ENCODE measurements at regions not wholly inside any gene's neighbourhood (a gene's known extent, or its start where the extent isn't known, plus 50 kb on each side); places are given as distances from the start of the nearest gene placed in this dataset.

DNA sequence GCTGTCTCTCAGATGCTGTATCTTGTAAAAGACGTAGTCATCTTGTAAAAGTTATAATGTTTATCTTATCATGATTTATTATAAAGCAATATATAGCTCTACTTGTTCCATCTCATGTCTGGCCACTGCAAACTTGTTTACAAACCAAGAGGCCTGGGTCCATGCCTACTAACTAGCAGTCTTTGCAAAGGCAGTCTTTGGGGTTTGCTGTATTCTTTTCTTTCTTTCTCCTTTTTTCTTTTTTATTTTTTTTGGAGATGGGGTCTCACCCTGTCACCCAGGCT is 272.6 kb downstream of the GATA3 start:
- H3K9ac ChIP-seq (ENCODE audit: low read length): no peak overlapping the region
- no peak overlapping the region for H4K8ac ChIP-seq (ENCODE audit: low read depth, low read length)
- H3K27ac ChIP-seq (ENCODE audit: low read depth, low read length): no peak overlapping the region
- H3K4me2 ChIP-seq (ENCODE audit: low read length): no peak overlapping the region
- H3K23ac ChIP-seq (ENCODE audit: low read length): no peak overlapping the region
- DNase-seq: no peak
- no peaks in the 10 kb centered on the region for H3K79me2 ChIP-seq (ENCODE audit: control insufficient read depth, insufficient read depth, low read length)
- H3K36me3 ChIP-seq (ENCODE audit: control insufficient read depth, insufficient read depth, low read length): no peaks in the 10 kb centered on the region
- no peaks in the 10 kb centered on the region for H3K4me1 ChIP-seq (ENCODE audit: control insufficient read depth, low read depth, low read length)
- no peak overlapping the region for H2AK5ac ChIP-seq (ENCODE audit: low read length)
- no peak overlapping the region for H3K56ac ChIP-seq (ENCODE audit: low read length)
- no peak overlapping the region for H2BK5ac ChIP-seq (ENCODE audit: low read length)
- no peak overlapping the region for H3K18ac ChIP-seq (ENCODE audit: low read length)
- no peak overlapping the region for H2BK15ac ChIP-seq (replicated peaks; ENCODE audit: low read depth)
- H4K5ac ChIP-seq (ENCODE audit: low read length): no peak overlapping the region
- no peak overlapping the region for H3K4ac ChIP-seq (ENCODE audit: low read depth, low read length)
- H3K79me1 ChIP-seq (ENCODE audit: low read length): no peaks in the 10 kb centered on the region
- no CpG with 5 or more reads among the region's 1 CpG for WGBS (ENCODE audit: extremely low coverage, insufficient coverage, low lambda C conversion rate)
- no peaks in the 10 kb centered on the region for H3K27me3 ChIP-seq (ENCODE audit: insufficient read depth, low read length, poor library complexity)
- H3K4me3 ChIP-seq (ENCODE audit: low read length): no peak overlapping the region
- H2BK120ac ChIP-seq (ENCODE audit: low read depth, low read length): no peak overlapping the region

DNA sequence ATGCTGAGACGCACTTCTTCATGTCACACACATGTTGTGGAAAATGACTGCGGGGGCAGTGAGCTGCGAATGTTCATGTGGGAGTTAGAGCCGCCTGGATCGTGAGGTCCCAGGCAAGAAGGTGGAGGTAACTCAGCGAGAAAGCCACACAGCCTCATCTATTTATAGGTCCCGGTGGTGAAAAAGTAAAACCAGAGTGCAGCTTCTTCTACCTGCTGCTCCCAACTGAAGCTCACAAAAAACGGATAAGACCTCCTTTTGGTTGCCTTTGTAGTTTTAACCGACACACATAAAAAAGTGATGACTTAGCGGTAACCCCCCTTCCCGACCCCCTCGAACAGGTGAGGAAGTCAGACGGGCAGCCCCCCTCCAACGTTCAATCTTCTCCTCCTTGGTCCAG is 276.9 kb downstream of the GATA3 start:
- H3K79me1 ChIP-seq (ENCODE audit: low read length): no peaks in the 10 kb centered on the region
- H3K79me2 ChIP-seq (ENCODE audit: control insufficient read depth, insufficient read depth, low read length): no peaks in the 10 kb centered on the region
- H3K23ac ChIP-seq (ENCODE audit: low read length): no peak overlapping the region
- no peak overlapping the region for H2BK5ac ChIP-seq (ENCODE audit: low read length)
- no peaks in the 10 kb centered on the region for H3K27me3 ChIP-seq (ENCODE audit: insufficient read depth, low read length, poor library complexity)
- H4K8ac ChIP-seq (ENCODE audit: low read depth, low read length): no peak overlapping the region
- no peaks in the 10 kb centered on the region for H3K4me1 ChIP-seq (ENCODE audit: control insufficient read depth, low read depth, low read length)
- no peak overlapping the region for H3K4me3 ChIP-seq (ENCODE audit: low read length)
- no peaks in the 10 kb centered on the region for H3K36me3 ChIP-seq (ENCODE audit: control insufficient read depth, insufficient read depth, low read length)
- no peak overlapping the region for H3K18ac ChIP-seq (ENCODE audit: low read length)
- H3K9ac ChIP-seq (ENCODE audit: low read length): no peak overlapping the region
- no peak overlapping the region for H3K27ac ChIP-seq (ENCODE audit: low read depth, low read length)
- no CpG with 5 or more reads among the region's 14 CpGs for WGBS (ENCODE audit: extremely low coverage, insufficient coverage, low lambda C conversion rate)
- no peak overlapping the region for H2BK120ac ChIP-seq (ENCODE audit: low read depth, low read length)
- H3K4ac ChIP-seq (ENCODE audit: low read depth, low read length): no peak overlapping the region
- no peak overlapping the region for H3K56ac ChIP-seq (ENCODE audit: low read length)
- H2AK5ac ChIP-seq (ENCODE audit: low read length): no peak overlapping the region
- DNase-seq: no peak
- H2BK15ac ChIP-seq (replicated peaks; ENCODE audit: low read depth): no peak overlapping the region
- no peak overlapping the region for H3K4me2 ChIP-seq (ENCODE audit: low read length)
- H4K5ac ChIP-seq (ENCODE audit: low read length): no peak overlapping the region

DNA sequence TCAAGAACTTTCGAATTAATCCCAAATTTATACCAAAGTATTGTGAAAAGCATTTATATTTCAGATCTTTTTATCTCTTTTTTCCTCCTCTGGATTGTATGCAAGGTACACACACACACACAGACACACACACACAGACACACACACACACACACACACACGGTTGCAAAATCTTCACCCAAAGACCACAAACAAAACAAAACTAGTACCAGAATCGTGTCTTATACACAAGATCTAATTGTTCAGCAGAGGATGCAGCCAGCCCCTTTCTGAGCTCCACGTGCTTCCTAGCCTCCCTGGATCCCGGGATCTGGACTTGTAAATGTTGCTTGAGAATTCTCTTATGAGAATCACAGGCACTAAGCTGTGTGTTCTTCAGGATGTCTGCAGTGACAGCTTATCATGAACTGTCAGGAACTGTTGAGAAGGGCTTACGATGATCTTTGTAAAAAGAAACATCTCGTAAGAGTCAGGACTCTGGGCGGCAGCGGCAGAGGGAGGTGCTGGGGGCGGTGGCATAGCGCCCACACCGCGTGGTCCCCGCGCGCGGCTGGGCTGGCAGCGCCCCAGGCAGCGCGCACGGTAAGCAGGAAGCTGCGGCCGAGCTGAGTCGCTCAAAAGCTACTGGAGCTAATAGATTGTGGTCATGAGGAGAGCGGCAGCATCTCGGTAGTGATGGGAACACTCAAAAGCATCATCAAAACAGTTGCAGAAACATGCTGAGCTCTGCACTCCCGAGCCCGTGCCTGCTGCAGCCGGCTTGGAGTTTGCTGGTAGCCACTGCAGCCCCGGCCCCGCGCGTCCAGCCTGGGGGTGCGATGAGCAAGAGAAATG is 277.6 kb downstream of the GATA3 start:
- Histone ChIP-seq H3K79me1 (ENCODE audit: low read length) (no peaks in the 10 kb centered on the region), H3K36me3 (ENCODE audit: control insufficient read depth, insufficient read depth, low read length) (no peaks in the 10 kb centered on the region), H4K5ac (ENCODE audit: low read length) (no peak overlapping the region), H3K23ac (ENCODE audit: low read length) (no peak overlapping the region), H3K4me1 (ENCODE audit: control insufficient read depth, low read depth, low read length) (no peaks in the 10 kb centered on the region), H3K4me2 (ENCODE audit: low read length) (peak overlapping the region; percentile 35), H3K27me3 (ENCODE audit: insufficient read depth, low read length, poor library complexity) (no peaks in the 10 kb centered on the region), H2BK15ac (replicated peaks; ENCODE audit: low read depth) (no peak overlapping the region), H3K79me2 (ENCODE audit: control insufficient read depth, insufficient read depth, low read length) (no peaks in the 10 kb centered on the region), H2BK5ac (ENCODE audit: low read length) (no peak overlapping the region), H3K56ac (ENCODE audit: low read length) (peak overlapping the region; percentile 19), H2AK5ac (ENCODE audit: low read length) (no peak overlapping the region), H3K4me3 (ENCODE audit: low read length) (no peak overlapping the region), H3K4ac (ENCODE audit: low read depth, low read length) (no peak overlapping the region), H4K8ac (ENCODE audit: low read depth, low read length) (no peak overlapping the region), H2BK120ac (ENCODE audit: low read depth, low read length) (no peak overlapping the region), H3K27ac (ENCODE audit: low read depth, low read length) (no peak overlapping the region), H3K9ac (ENCODE audit: low read length) (no peak overlapping the region), H3K18ac (ENCODE audit: low read length) (no peak overlapping the region)
- peak; percentile 68 for DNase-seq
- no CpG with 5 or more reads among the region's 34 CpGs for WGBS (ENCODE audit: extremely low coverage, insufficient coverage, low lambda C conversion rate)

DNA sequence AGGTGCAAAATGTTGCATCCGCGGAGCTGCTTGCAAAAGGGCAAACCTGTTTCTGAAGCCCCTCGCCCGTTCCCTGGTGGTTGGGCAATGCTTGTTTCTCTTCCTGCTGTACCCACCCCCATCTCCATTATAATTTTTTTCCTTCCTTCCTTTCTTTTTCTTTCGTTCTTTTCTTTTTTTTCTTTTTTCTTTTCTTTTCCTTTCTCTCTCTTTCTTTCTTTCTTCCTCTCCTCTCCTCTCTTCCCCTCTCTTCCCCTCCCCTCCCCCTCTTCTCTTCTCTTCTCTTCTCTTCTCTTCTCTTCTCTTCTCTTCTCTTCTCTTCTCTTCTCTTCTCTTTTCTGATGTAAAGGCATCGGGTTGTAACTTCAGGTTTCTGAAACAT is 278.2 kb downstream of the GATA3 start:
- H3K56ac ChIP-seq (ENCODE audit: low read length): peak overlapping the region; percentile 19
- H3K79me1 ChIP-seq (ENCODE audit: low read length): no peaks in the 10 kb centered on the region
- H2BK5ac ChIP-seq (ENCODE audit: low read length): no peak overlapping the region
- H3K4me1 ChIP-seq (ENCODE audit: control insufficient read depth, low read depth, low read length): no peaks in the 10 kb centered on the region
- no peak overlapping the region for H2AK5ac ChIP-seq (ENCODE audit: low read length)
- H3K27ac ChIP-seq (ENCODE audit: low read depth, low read length): no peak overlapping the region
- H4K8ac ChIP-seq (ENCODE audit: low read depth, low read length): no peak overlapping the region
- H3K36me3 ChIP-seq (ENCODE audit: control insufficient read depth, insufficient read depth, low read length): no peaks in the 10 kb centered on the region
- H2BK15ac ChIP-seq (replicated peaks; ENCODE audit: low read depth): no peak overlapping the region
- no peak for DNase-seq
- H2BK120ac ChIP-seq (ENCODE audit: low read depth, low read length): no peak overlapping the region
- no peak overlapping the region for H3K9ac ChIP-seq (ENCODE audit: low read length)
- 88% methylated on average over 1 of the region's 6 CpGs for WGBS (ENCODE audit: extremely low coverage, insufficient coverage, low lambda C conversion rate)
- no peaks in the 10 kb centered on the region for H3K27me3 ChIP-seq (ENCODE audit: insufficient read depth, low read length, poor library complexity)
- no peak overlapping the region for H3K18ac ChIP-seq (ENCODE audit: low read length)
- H3K23ac ChIP-seq (ENCODE audit: low read length): no peak overlapping the region
- no peaks in the 10 kb centered on the region for H3K79me2 ChIP-seq (ENCODE audit: control insufficient read depth, insufficient read depth, low read length)
- no peak overlapping the region for H4K5ac ChIP-seq (ENCODE audit: low read length)
- no peak overlapping the region for H3K4me3 ChIP-seq (ENCODE audit: low read length)
- peak overlapping the region; percentile 35 for H3K4me2 ChIP-seq (ENCODE audit: low read length)
- H3K4ac ChIP-seq (ENCODE audit: low read depth, low read length): no peak overlapping the region

DNA sequence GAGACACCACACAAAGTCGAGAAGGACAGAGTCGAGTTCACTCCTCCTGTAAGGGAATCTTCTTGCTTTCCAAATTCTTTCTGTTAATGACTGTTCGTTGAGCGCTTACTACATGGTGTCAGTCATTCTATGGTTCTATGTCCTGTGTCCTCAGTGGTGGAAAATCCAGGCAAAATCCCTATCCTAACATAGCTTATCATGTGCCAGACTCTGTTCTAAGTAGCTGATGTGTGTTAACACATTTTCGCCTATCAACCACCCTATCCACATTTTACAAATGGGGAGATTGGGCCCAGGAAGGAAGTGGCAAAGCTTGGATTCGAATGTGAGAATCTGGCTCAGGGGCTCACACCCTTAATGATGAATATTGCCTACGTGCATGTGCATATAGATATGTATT is 280.1 kb downstream of the GATA3 start:
- Histone ChIP-seq H4K8ac (ENCODE audit: low read depth, low read length) (no peak overlapping the region), H2BK5ac (ENCODE audit: low read length) (no peak overlapping the region), H2BK120ac (ENCODE audit: low read depth, low read length) (no peak overlapping the region), H3K18ac (ENCODE audit: low read length) (no peak overlapping the region), H3K27me3 (ENCODE audit: insufficient read depth, low read length, poor library complexity) (no peaks in the 10 kb centered on the region), H3K36me3 (ENCODE audit: control insufficient read depth, insufficient read depth, low read length) (no peaks in the 10 kb centered on the region), H2AK5ac (ENCODE audit: low read length) (no peak overlapping the region), H3K4me2 (ENCODE audit: low read length) (no peak overlapping the region), H3K4ac (ENCODE audit: low read depth, low read length) (no peak overlapping the region), H3K56ac (ENCODE audit: low read length) (no peak overlapping the region), H3K23ac (ENCODE audit: low read length) (no peak overlapping the region), H3K9ac (ENCODE audit: low read length) (no peak overlapping the region), H3K79me1 (ENCODE audit: low read length) (no peaks in the 10 kb centered on the region), H2BK15ac (replicated peaks; ENCODE audit: low read depth) (no peak overlapping the region), H3K27ac (ENCODE audit: low read depth, low read length) (no peak overlapping the region), H4K5ac (ENCODE audit: low read length) (no peak overlapping the region), H3K79me2 (ENCODE audit: control insufficient read depth, insufficient read depth, low read length) (no peaks in the 10 kb centered on the region), H3K4me1 (ENCODE audit: control insufficient read depth, low read depth, low read length) (no peaks in the 10 kb centered on the region), H3K4me3 (ENCODE audit: low read length) (no peak overlapping the region)
- no CpG with 5 or more reads among the region's 7 CpGs for WGBS (ENCODE audit: extremely low coverage, insufficient coverage, low lambda C conversion rate)
- peak; percentile 57 for DNase-seq

Data from mesendoderm (in vitro differentiated cells).